C1 segment of cervical spinal cord (tissue), 14 donors: ENCODE measurements at regions not wholly inside any gene's neighbourhood (a gene's known extent, or its start where the extent isn't known, plus 50 kb on each side); places are given as distances from the start of the nearest gene placed in this dataset.

Source experiments
- DNase-seq, 14 donors: peaks; one replicate each; lab custom pipeline; 2025; lab: John Stamatoyannopoulos, UW

- no peak for DNase-seq
Measured at GRCh38 chr10:2951235-2951835, 116.0 kb upstream of the PFKP start.

GRCh38 chr10:2950546-2950945, 116.8 kb upstream of the PFKP start:
- DNase-seq, result no peak

GRCh38 chr10:2949948-2950354, 117.4 kb upstream of the PFKP start:
- no peak for DNase-seq

GRCh38 chr10:2949221-2949947, 118.0 kb upstream of the PFKP start:
- no peak for DNase-seq

GRCh38 chr10:2948127-2948854, 119.1 kb upstream of the PFKP start:
- DNase-seq, result no peak

GRCh38 chr10:2944788-2945187, 122.6 kb upstream of the PFKP start:
- no peak for DNase-seq

GRCh38 chr10:2943932-2944614, 123.3 kb upstream of the PFKP start:
- DNase-seq, result no peak

GRCh38 chr10:2942938-2943337, 124.4 kb upstream of the PFKP start:
- DNase-seq, result no peak

- no peak for DNase-seq
Measured at GRCh38 chr10:2938869-2939268, 128.5 kb upstream of the PFKP start.

- DNase-seq, result no peak
Measured at GRCh38 chr10:2936816-2937215, 130.5 kb upstream of the PFKP start.

GRCh38 chr10:2935647-2936386, 131.5 kb upstream of the PFKP start:
- DNase-seq, result no peak

GRCh38 chr10:2933924-2934323, 133.4 kb upstream of the PFKP start:
- no peak for DNase-seq

- no peak for DNase-seq
Measured at GRCh38 chr10:2933519-2933918, 133.8 kb upstream of the PFKP start.

GRCh38 chr10:2933071-2933470, 134.3 kb upstream of the PFKP start:
- peak in 7 of 14 donors; percentile 4 to 96 (median 20) for DNase-seq

GRCh38 chr10:2929480-2930258, 137.7 kb upstream of the PFKP start:
- no peak for DNase-seq

GRCh38 chr10:2927958-2928840, 139.1 kb upstream of the PFKP start:
- DNase-seq, result peak in 12 of 14 donors; percentile 5 to 62 (median 30)

GRCh38 chr10:2926918-2927660, 140.3 kb upstream of the PFKP start:
- DNase-seq, result no peak

- DNase-seq, result peak in 5 of 14 donors; percentile 8 to 35 (median 20)
Measured at GRCh38 chr10:2925631-2926030, 141.7 kb upstream of the PFKP start.

GRCh38 chr10:2924431-2924830, 142.9 kb upstream of the PFKP start:
- no peak for DNase-seq
